Left lung (tissue), 4 donors: ENCODE measurements at regions not wholly inside any gene's neighbourhood (a gene's known extent, or its start where the extent isn't known, plus 50 kb on each side); places are given as distances from the start of the nearest gene placed in this dataset.

Experiments used
- ATAC-seq: fragments of 200-7000 bp; cut with Tn5 transposase; one replicate; pipeline ENCODE4 v1.9.1; 2020; ENCODE audit warnings: moderate library complexity
- DNase-seq, 4 donors: peaks; one replicate each; pipeline ENCODE4 v3.0.0-alpha.2; 2013 to 2020
- H3K27ac ChIP-seq, 2 donors: fragments of 200-600 bp; sonication (generic) in 1 of 2; one replicate each; pipeline versions ENCODE4 v1.5.0 to v1.8.0; 2020 to 2021
- H3K27me3 ChIP-seq, 2 donors: fragments of 200-600 bp; sonication (generic) in 1 of 2; one replicate each; pipeline versions ENCODE4 v1.5.0 to v1.8.0; 2020 to 2021
- H3K36me3 ChIP-seq, 2 donors: fragments of 200-600 bp; sonication (generic) in 1 of 2; one replicate each; pipeline versions ENCODE4 v1.5.0 to v1.8.0; 2020 to 2021
- H3K4me1 ChIP-seq, 2 donors: fragments of 200-600 bp; one replicate each; pipeline ENCODE4 v1.8.0; 2021
- H3K4me3 ChIP-seq, 2 donors: fragments of 200-600 bp; sonication (generic) in 1 of 2; one replicate each; pipeline versions ENCODE4 v1.5.0 to v1.8.0; 2020 to 2021; ENCODE audit warnings: mild to moderate bottlenecking in 1 of 2
- H3K9me3 ChIP-seq, 2 donors: fragments of 200-600 bp; sonication (generic) in 1 of 2; one replicate each; pipeline versions ENCODE4 v1.5.0 to v1.8.0; 2020 to 2021
- intact Hi-C, 2 donors: fragments of 100-400 bp; cut with DNase I; formaldehyde crosslinking; loops; one replicate each; pipeline versions ENCODE4 v1.11.2 to v1.14.2; 2022
- TF ChIP-seq, protein P1 (sequence below), 2 donors: fragments of 200-600 bp; sonication (generic) in 1 of 2; IDR thresholded peaks; one replicate each; pipeline versions ENCODE4 v1.5.0 to v1.8.0; 2021; ENCODE audit warnings: antibody characterized with exemption in 2 of 2
- donor health status: DM: no; HTN: yes; CAD: no.
- donor health status: DM: no; HTN: no; CAD: no.

DNA sequence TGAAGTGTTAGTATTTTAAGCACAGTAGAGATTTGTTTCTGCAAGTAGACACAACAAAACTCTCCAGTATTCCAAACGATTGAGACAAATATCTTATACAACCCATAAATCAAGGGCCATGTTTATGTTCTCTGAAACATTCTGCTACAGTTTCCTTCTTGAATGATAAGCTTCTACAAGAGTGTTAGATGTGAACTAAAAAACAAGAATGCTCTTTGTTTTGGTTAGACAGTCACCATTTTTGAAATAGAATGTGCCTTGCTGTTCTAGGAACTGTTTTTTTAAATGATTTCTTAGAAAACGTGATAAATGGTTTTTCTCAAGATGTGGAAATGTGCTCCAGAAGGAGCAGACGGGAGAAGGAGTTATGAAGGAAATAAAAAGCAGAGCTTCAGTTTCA is 1656.3 kb upstream of the FLRT2 start:
- intact Hi-C loops, result no loop called here
- TF ChIP-seq, protein P1, sequence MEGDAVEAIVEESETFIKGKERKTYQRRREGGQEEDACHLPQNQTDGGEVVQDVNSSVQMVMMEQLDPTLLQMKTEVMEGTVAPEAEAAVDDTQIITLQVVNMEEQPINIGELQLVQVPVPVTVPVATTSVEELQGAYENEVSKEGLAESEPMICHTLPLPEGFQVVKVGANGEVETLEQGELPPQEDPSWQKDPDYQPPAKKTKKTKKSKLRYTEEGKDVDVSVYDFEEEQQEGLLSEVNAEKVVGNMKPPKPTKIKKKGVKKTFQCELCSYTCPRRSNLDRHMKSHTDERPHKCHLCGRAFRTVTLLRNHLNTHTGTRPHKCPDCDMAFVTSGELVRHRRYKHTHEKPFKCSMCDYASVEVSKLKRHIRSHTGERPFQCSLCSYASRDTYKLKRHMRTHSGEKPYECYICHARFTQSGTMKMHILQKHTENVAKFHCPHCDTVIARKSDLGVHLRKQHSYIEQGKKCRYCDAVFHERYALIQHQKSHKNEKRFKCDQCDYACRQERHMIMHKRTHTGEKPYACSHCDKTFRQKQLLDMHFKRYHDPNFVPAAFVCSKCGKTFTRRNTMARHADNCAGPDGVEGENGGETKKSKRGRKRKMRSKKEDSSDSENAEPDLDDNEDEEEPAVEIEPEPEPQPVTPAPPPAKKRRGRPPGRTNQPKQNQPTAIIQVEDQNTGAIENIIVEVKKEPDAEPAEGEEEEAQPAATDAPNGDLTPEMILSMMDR (IDR thresholded peaks at IDR 0.05), result no peak
- no peak overlapping the region for H3K4me3 ChIP-seq
- H3K36me3 ChIP-seq, result no peaks in the 10 kb centered on the region
- no peaks in the 10 kb centered on the region for H3K9me3 ChIP-seq
- no peaks in the 10 kb centered on the region for H3K4me1 ChIP-seq
- ATAC-seq (no peak), DNase-seq (no peak)
- no peaks in the 10 kb centered on the region for H3K27me3 ChIP-seq
- no peak overlapping the region for H3K27ac ChIP-seq

DNA sequence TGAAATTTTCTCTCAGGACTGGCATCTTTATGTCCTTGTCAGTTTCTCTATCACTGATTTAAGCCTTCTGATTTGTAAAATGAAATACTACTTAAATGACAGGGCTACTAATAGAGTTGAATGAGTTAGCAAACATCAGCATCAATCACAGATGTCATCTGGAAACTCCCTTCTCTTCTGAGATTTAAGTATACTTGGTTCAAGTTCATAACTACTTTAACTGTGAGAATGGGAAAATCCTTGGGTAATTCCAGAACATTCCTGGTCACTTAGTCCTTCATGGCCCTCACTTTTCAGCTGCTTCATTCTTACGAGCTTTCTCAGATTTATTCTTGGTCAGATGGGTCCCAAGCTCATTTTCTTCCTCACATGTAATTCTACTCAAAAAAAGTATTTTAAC is 1655.3 kb upstream of the FLRT2 start:
- TF ChIP-seq, protein P1 (IDR thresholded peaks at IDR 0.05), result no peak
- H3K9me3 ChIP-seq, result no peaks in the 10 kb centered on the region
- no peak overlapping the region for H3K27ac ChIP-seq
- H3K36me3 ChIP-seq, result no peaks in the 10 kb centered on the region
- H3K4me1 ChIP-seq, result no peaks in the 10 kb centered on the region
- no peaks in the 10 kb centered on the region for H3K27me3 ChIP-seq
- no peak for ATAC-seq
- H3K4me3 ChIP-seq, result no peak overlapping the region
- no peak for DNase-seq
- intact Hi-C loops, result no loop called here

DNA sequence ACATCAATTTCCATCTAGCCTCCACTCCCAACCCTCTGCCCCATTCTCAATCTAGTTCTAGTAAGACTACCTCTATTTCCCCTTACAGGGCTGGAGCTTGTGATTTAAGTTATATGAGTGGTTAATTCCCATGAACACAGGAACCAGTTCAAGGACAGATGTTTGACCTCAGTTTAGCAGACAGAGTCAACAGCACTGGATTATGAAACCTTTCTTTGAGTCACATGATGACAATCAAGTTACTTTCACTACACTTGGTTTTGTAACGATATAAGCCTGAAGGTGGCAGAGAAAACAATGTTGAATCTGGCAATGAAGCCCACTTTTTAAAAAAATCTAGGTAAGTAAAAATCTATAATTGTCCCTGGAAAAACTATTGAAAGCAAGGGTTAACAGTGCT is 1646.2 kb upstream of the FLRT2 start:
- H3K27ac ChIP-seq, result no peak overlapping the region
- ATAC-seq (no peak), DNase-seq (no peak)
- no peaks in the 10 kb centered on the region for H3K36me3 ChIP-seq
- peaks cover 0 to 2% of the 10 kb centered on the region in 2 donors for H3K9me3 ChIP-seq
- intact Hi-C loops, result no loop called here
- no peaks in the 10 kb centered on the region for H3K27me3 ChIP-seq
- no peaks in the 10 kb centered on the region for H3K4me1 ChIP-seq
- TF ChIP-seq, protein P1 (IDR thresholded peaks at IDR 0.05), result no peak
- H3K4me3 ChIP-seq, result no peak overlapping the region

DNA sequence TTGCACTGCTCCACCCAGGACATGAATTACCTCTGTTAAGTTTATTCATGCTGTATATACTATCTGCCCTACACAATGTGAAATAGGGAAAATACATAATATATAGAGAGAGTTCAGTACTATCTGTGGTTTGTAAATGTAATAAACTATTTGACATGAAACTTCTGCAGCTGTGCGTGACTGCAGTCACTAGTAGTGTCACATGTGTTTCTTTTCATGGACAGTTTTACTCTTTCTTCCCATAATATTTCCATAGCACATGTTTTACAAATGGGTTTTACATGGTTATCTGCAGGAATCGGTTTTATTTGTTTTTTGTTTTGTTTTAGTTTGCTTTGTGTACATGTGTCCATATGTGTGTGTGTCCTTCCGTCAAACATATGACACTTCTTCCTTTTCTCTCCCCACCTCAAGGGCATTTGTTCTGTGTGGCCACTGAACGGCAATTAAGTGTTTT is 1644.1 kb upstream of the FLRT2 start:
- TF ChIP-seq, protein P1 (IDR thresholded peaks at IDR 0.05), result no peak
- Histone ChIP-seq H3K9me3 (peaks cover 0 to 2% of the 10 kb centered on the region in 2 donors), H3K4me3 (no peak overlapping the region), H3K27ac (no peak overlapping the region), H3K4me1 (no peaks in the 10 kb centered on the region), H3K36me3 (no peaks in the 10 kb centered on the region), H3K27me3 (no peaks in the 10 kb centered on the region)
- intact Hi-C loops, result no loop called here
- peak in 2 of 4 donors; percentile 23 to 38 for DNase-seq
- no peak for ATAC-seq

DNA sequence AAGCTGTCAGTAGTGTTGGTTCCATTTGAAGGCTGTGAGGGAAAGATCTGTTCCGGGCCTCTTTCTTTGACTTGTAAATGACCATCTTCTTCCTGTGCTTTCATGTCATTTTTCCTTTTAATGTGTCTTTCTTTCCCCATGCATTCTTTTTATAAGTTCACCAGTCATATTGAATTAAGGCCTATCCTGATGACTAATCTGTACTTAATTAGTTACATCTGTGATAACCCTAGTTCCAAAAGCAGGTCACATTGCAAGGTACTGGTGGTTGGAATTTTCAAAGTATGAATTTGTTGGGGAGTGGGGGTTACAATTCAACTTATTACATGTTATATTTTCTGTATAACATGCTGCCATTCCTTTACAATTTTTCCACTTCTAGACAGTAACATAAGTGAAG is 1642.1 kb upstream of the FLRT2 start:
- Histone ChIP-seq H3K27me3 (no peaks in the 10 kb centered on the region), H3K36me3 (no peaks in the 10 kb centered on the region), H3K27ac (no peak overlapping the region), H3K4me1 (no peaks in the 10 kb centered on the region), H3K4me3 (no peak overlapping the region), H3K9me3 (peaks cover 0 to 2% of the 10 kb centered on the region in 2 donors)
- intact Hi-C loops, result no loop called here
- TF ChIP-seq, protein P1 (IDR thresholded peaks at IDR 0.05), result no peak
- no peak for ATAC-seq
- no peak for DNase-seq
